GM12878 (cell line): ENCODE measurements at regions not wholly inside any gene's neighbourhood (a gene's known extent, or its start where the extent isn't known, plus 50 kb on each side); places are given as distances from the start of the nearest gene placed in this dataset.

Experiments
- BCL11A ChIP-seq: IDR thresholded peaks from 2 replicates; pipeline ENCODE4 v1.6.1; 2011; ENCODE audit warnings: low read depth, low read length
- CTCF ChIP-seq, 3 experiments: IDR thresholded peaks in 2 of 3; conservative IDR thresholded peaks in 1 of 3; 2 replicates each; pipeline ENCODE4 v1.5.1; 2011; ENCODE audit warnings: low read depth in 3 of 3, low read length in 3 of 3, mild to moderate bottlenecking in 3 of 3, control low read depth in 2 of 3, moderate library complexity in 2 of 3, inconsistent platforms in 1 of 3, mixed read lengths in 1 of 3; ENCODE audit not compliant: control insufficient read depth in 2 of 3, insufficient read depth in 1 of 3; ENCODE audit errors: extremely low read depth in 1 of 3
- E4F1 ChIP-seq: fragments of 450-650 bp; IDR thresholded peaks from 2 replicates; pipeline ENCODE4 v1.6.1; 2018; ENCODE audit warnings: borderline replicate concordance, mild to moderate bottlenecking; ENCODE audit not compliant: partially characterized antibody
- EGR1 ChIP-seq, 2 experiments: IDR thresholded peaks; 1 replicate in 1 of 2; 2 replicates in 1 of 2; pipeline ENCODE4 v1.6.1; 2011 to 2012; ENCODE audit warnings: low read depth in 2 of 2, low read length in 2 of 2, borderline replicate concordance in 1 of 2, mild to moderate bottlenecking in 1 of 2, moderate library complexity in 1 of 2
- EP300 ChIP-seq, 2 experiments: fragments of 150-350 bp in 1 of 2; IDR thresholded peaks; 2 replicates each; pipeline ENCODE4 v1.6.1; 2011 to 2012; ENCODE audit warnings: low read depth in 2 of 2, low read length in 2 of 2, borderline replicate concordance in 1 of 2, improper control_type of control experiment in 1 of 2, inconsistent platforms in 1 of 2; ENCODE audit not compliant: control insufficient read depth in 1 of 2
- EZH2 ChIP-seq: IDR thresholded peaks from 2 replicates; pipeline ENCODE4 v1.6.1; 2012; ENCODE audit warnings: low read depth, mild to moderate bottlenecking, control low read depth, inconsistent platforms, low read length, borderline replicate concordance; ENCODE audit not compliant: control insufficient read depth
- HCFC1 ChIP-seq: fragments of 150-350 bp; IDR thresholded peaks from 2 replicates; pipeline ENCODE4 v1.6.1; 2014; ENCODE audit warnings: low read length
- JUNB ChIP-seq: IDR thresholded peaks from 2 replicates; pipeline ENCODE4 v1.6.1; 2016; ENCODE audit warnings: antibody characterized with exemption, mild to moderate bottlenecking
- LARP7 ChIP-seq: fragments of 450-650 bp; IDR thresholded peaks from 2 replicates; pipeline ENCODE4 v1.6.1; 2017; ENCODE audit warnings: mild to moderate bottlenecking
- RBBP5 ChIP-seq: fragments of 200-600 bp; sonication (generic); conservative IDR thresholded peaks from 2 replicates; pipeline ENCODE4 v1.6.1; 2016
- SPI1 ChIP-seq: IDR thresholded peaks from 2 replicates; pipeline ENCODE4 v1.6.1; 2011; ENCODE audit warnings: low read depth, mild to moderate bottlenecking, low read length, moderate library complexity, borderline replicate concordance; ENCODE audit not compliant: insufficient read depth
- TF ChIP-seq, protein P1 (sequence below): fragments of 450-650 bp; IDR thresholded peaks from 2 replicates; pipeline ENCODE4 v1.6.1; 2018; ENCODE audit warnings: mild to moderate bottlenecking, low read depth, moderate library complexity; ENCODE audit not compliant: partially characterized antibody
- TF ChIP-seq, protein P2 (sequence below): IDR thresholded peaks from 2 replicates; pipeline ENCODE4 v1.6.1; 2012; ENCODE audit warnings: improper control_type of control experiment, low read depth, low read length; ENCODE audit not compliant: insufficient replicate concordance

DNA sequence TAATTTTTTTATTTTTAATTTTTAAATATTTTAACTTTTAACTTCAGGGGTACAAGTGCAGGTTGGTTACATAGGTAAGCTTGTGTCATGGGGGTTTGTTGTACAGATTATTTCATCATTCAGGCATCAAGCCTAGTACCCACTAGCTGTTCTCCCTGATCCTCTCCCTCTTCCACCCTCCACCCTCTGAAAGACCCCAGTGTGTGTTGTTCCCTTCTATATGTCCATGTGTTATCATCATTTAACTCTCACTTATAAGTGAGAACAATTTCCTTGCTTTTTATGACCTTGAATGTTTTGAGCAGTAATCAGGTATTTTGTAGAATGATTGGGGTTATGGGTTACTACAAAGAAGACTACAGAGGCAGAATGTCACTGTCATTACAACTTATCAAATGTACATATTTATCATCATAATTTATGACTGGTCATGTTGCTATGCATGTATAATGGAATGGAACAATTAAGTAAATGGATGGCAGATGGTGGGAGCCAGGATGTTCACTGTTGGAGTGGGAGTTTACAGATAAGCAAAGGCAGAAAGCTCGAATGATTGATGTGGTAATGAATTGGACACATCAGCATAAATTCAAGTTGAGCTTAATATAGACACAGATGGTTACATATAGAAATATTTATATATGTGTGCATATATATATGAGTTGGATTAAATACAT is 563.8 kb upstream of the ROBO1 start:
- TF ChIP-seq EP300 (IDR thresholded peaks at IDR 0.05; ENCODE audit: borderline replicate concordance in 1 of 2, control insufficient read depth in 1 of 2, low read depth in 2 of 2, low read length in 2 of 2) (no peak), RBBP5 (no peak), E4F1 (no peak), SPI1 (no peak), EGR1 (IDR thresholded peaks at IDR 0.05; ENCODE audit: borderline replicate concordance in 1 of 2, low read depth in 2 of 2, low read length in 2 of 2) (no peak), JUNB (no peak), LARP7 (no peak), CTCF (IDR thresholded peaks at IDR 0.05 in 2 of 3, conservative IDR thresholded peaks at IDR 0.05 in 1 of 3; ENCODE audit: control insufficient read depth in 2 of 3, extremely low read depth in 1 of 3, insufficient read depth in 1 of 3, low read depth in 3 of 3, low read length in 3 of 3) (no peak), BCL11A (no peak), EZH2 (no peak), HCFC1 (no peak)
- TF ChIP-seq, protein P1, sequence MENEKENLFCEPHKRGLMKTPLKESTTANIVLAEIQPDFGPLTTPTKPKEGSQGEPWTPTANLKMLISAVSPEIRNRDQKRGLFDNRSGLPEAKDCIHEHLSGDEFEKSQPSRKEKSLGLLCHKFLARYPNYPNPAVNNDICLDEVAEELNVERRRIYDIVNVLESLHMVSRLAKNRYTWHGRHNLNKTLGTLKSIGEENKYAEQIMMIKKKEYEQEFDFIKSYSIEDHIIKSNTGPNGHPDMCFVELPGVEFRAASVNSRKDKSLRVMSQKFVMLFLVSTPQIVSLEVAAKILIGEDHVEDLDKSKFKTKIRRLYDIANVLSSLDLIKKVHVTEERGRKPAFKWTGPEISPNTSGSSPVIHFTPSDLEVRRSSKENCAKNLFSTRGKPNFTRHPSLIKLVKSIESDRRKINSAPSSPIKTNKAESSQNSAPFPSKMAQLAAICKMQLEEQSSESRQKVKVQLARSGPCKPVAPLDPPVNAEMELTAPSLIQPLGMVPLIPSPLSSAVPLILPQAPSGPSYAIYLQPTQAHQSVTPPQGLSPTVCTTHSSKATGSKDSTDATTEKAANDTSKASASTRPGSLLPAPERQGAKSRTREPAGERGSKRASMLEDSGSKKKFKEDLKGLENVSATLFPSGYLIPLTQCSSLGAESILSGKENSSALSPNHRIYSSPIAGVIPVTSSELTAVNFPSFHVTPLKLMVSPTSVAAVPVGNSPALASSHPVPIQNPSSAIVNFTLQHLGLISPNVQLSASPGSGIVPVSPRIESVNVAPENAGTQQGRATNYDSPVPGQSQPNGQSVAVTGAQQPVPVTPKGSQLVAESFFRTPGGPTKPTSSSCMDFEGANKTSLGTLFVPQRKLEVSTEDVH = no peak
- TF ChIP-seq, protein P2, sequence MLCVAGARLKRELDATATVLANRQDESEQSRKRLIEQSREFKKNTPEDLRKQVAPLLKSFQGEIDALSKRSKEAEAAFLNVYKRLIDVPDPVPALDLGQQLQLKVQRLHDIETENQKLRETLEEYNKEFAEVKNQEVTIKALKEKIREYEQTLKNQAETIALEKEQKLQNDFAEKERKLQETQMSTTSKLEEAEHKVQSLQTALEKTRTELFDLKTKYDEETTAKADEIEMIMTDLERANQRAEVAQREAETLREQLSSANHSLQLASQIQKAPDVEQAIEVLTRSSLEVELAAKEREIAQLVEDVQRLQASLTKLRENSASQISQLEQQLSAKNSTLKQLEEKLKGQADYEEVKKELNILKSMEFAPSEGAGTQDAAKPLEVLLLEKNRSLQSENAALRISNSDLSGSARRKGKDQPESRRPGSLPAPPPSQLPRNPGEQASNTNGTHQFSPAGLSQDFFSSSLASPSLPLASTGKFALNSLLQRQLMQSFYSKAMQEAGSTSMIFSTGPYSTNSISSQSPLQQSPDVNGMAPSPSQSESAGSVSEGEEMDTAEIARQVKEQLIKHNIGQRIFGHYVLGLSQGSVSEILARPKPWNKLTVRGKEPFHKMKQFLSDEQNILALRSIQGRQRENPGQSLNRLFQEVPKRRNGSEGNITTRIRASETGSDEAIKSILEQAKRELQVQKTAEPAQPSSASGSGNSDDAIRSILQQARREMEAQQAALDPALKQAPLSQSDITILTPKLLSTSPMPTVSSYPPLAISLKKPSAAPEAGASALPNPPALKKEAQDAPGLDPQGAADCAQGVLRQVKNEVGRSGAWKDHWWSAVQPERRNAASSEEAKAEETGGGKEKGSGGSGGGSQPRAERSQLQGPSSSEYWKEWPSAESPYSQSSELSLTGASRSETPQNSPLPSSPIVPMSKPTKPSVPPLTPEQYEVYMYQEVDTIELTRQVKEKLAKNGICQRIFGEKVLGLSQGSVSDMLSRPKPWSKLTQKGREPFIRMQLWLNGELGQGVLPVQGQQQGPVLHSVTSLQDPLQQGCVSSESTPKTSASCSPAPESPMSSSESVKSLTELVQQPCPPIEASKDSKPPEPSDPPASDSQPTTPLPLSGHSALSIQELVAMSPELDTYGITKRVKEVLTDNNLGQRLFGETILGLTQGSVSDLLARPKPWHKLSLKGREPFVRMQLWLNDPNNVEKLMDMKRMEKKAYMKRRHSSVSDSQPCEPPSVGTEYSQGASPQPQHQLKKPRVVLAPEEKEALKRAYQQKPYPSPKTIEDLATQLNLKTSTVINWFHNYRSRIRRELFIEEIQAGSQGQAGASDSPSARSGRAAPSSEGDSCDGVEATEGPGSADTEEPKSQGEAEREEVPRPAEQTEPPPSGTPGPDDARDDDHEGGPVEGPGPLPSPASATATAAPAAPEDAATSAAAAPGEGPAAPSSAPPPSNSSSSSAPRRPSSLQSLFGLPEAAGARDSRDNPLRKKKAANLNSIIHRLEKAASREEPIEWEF = no peak
